ENCODE measurements at regions not wholly inside any gene's neighbourhood (a gene's known extent, or its start where the extent isn't known, plus 50 kb on each side); places are given as distances from the start of the nearest gene placed in this dataset.

DNA sequence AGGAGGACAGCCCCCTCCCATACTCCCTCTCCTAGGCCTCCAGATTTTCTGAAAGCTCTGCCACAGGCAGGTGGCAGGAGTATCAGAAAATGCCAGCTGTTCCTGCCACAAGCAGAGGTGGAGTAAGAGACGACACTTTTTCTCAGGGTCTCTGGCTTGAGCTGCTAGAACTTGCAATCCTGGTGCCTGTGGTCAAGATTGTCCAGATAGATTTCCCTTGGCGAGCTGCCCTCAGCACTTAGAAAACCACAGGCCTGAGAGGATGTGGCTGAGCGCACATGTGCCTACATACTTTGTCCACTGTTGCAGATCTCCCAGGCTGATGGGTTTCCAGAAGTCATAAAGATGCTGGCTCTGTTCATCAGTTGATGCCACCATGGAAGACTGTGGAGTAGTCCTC is 65.7 kb upstream of the NAV2 start:
- TF ChIP-seq, protein P1, sequence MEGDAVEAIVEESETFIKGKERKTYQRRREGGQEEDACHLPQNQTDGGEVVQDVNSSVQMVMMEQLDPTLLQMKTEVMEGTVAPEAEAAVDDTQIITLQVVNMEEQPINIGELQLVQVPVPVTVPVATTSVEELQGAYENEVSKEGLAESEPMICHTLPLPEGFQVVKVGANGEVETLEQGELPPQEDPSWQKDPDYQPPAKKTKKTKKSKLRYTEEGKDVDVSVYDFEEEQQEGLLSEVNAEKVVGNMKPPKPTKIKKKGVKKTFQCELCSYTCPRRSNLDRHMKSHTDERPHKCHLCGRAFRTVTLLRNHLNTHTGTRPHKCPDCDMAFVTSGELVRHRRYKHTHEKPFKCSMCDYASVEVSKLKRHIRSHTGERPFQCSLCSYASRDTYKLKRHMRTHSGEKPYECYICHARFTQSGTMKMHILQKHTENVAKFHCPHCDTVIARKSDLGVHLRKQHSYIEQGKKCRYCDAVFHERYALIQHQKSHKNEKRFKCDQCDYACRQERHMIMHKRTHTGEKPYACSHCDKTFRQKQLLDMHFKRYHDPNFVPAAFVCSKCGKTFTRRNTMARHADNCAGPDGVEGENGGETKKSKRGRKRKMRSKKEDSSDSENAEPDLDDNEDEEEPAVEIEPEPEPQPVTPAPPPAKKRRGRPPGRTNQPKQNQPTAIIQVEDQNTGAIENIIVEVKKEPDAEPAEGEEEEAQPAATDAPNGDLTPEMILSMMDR (conservative IDR thresholded peaks at IDR 0.05; ENCODE audit: low read depth): no peak
- CTCF ChIA-PET: interaction anchor here (1.1 kb wide), 1 partner anchor 89 kb away, joined by 3 read pairs; no protein-coding TSS in a partner anchor
- POLR2A ChIA-PET (ENCODE audit: low non-redundant PET): no interaction called here
- no peak for DNase-seq (ENCODE audit: low spot score)
- no peak overlapping the region for H3K27ac ChIP-seq

DNA sequence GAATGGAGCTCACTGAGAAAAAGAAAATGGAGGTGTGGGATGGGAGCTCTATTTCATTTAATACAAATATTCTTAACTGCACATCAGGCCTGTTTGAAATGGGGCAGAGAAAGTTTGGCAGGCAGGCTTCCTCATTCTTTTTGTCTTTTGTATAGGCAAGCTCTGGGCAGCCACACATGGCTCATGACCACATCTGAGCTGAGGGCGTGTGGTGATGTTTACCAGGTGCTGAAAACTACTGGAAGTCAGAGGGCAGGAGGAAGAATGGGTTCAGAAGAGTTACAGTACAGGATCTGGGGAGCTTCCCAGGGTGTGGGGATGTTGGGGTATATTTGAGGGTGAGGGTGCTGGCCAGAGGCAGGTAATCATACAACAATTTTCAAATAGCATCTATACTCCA is 66.3 kb upstream of the NAV2 start:
- POLR2A ChIA-PET (ENCODE audit: low non-redundant PET): no interaction called here
- no peak overlapping the region for H3K27ac ChIP-seq
- TF ChIP-seq, protein P1 (conservative IDR thresholded peaks at IDR 0.05; ENCODE audit: low read depth): no peak
- CTCF ChIA-PET: no interaction called here
- no peak for DNase-seq (ENCODE audit: low spot score)

DNA sequence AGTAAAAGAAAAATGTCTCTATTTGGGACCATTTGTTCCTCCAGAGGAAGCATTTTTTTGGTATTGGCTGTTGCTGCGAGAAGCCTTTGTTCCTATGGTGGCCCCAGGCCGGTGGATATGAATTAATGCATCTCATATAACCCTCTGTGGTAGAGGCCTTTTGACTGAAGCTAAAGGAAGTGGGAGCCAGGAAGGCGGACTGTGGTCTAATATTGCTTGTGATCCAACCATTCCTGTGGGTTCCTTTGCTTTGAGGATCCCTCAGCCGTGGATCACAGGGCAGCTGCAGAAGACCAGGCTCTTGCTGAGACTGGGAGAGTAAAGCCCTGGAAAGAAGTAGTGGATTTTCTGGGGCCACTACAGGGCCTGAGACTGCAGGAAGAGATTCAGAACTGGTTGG is 68.3 kb upstream of the NAV2 start:
- TF ChIP-seq, protein P1 (conservative IDR thresholded peaks at IDR 0.05; ENCODE audit: low read depth): no peak
- ChIA-PET POLR2A (ENCODE audit: low non-redundant PET) (no interaction called here), CTCF (no interaction called here)
- H3K27ac ChIP-seq: no peak overlapping the region
- DNase-seq (ENCODE audit: low spot score): no peak

DNA sequence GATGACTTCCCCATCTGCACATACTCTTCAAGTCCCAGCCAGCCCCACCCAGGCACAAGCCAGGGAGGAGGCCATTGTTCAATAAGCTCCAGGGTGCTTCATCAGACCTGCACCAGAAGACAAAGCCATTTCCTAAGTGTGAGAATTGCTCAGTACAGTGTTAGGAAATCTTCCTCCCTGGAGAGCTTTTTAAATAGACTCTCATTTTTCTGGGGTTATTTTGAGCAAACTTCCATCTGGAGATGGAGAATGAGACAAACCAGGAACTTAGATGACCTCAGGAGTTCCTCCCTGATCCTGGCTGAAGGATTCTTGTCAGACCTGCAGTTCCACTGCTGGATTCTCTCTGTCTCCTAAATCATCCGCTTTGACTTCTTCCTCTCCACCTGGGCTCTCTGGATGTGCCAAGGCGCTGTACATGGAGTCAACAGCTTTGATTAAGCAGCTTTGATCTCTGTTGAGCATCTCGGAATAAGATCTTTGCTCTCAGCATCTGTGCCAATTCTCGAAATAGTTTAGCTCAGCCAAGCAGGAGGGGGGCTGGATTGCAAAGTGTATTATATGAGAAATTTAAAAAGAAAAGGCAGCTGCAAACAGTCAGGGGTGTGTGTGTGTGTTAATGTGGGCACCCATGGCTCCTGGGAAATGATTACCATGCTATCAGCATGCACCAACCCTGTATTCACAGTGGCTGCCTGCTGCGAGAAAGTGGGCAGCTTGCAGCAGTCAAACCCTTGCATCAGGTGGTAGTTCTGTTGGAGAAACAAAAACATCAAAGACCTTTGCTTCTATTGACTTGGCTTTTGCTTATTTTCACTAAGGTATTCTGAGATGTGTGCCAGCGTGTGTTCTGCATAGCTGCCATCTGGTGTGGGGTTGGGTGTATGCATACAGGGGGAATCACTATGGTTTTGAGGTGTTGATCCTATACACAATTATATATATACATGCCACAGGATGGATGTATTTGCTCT is 70.2 kb upstream of the NAV2 start:
- ChIA-PET CTCF (no interaction called here), POLR2A (ENCODE audit: low non-redundant PET) (no interaction called here)
- no peak overlapping the region for H3K27ac ChIP-seq
- no peak for DNase-seq (ENCODE audit: low spot score)
- TF ChIP-seq, protein P1 (conservative IDR thresholded peaks at IDR 0.05; ENCODE audit: low read depth): no peak

DNA sequence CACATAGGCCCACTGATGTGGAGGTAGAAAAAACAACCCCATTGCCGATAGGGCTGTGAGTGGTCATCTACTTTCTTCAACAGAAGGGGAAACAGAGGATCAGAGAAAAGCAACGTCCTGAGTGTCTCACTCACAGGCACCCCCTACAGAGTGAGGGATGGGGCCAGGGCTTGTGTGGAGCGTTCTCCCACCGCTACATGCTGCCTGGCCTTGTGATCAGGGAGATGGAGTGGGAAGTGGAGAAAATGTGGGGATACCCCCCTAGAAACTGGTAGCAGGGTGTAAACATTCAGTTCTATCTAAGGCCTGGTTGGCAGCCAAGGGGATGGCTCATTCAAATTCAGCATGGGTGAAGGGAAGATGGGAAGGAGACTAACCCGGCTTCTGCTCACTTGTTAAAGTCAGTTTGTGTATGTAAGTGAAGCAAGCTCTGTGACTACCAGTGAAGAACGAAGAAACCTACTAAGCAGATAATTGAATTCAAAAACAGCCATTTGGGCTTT is 73.0 kb upstream of the NAV2 start:
- CTCF ChIA-PET: no interaction called here
- H3K27ac ChIP-seq: no peak overlapping the region
- DNase-seq (ENCODE audit: low spot score): no peak
- TF ChIP-seq, protein P1 (conservative IDR thresholded peaks at IDR 0.05; ENCODE audit: low read depth): no peak
- POLR2A ChIA-PET (ENCODE audit: low non-redundant PET): no interaction called here

DNA sequence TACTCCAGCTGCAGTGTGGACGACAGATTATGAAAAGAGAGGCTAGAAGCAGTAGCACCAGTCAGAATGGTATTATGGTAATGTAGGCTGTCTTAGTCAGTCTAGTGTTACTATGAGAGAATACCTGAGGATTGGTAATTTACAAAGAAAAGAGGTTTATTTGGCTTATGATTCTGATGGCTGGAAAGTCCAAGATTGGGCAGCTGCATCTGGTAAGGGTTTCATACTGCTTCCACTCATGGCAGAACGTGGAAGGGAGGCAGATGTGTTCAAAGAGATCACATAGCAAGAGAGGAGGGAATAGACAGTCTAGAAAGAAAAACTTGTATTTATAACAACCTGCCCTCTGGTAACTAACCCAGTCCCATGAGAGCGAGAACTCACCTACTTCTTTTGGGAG is 77.3 kb upstream of the NAV2 start:
- no peak for DNase-seq (ENCODE audit: low spot score)
- ChIA-PET CTCF (no interaction called here), POLR2A (ENCODE audit: low non-redundant PET) (no interaction called here)
- TF ChIP-seq, protein P1 (conservative IDR thresholded peaks at IDR 0.05; ENCODE audit: low read depth): no peak
- no peak overlapping the region for H3K27ac ChIP-seq
